ENCODE measurements at regions not wholly inside any gene's neighbourhood (a gene's known extent, or its start where the extent isn't known, plus 50 kb on each side); places are given as distances from the start of the nearest gene placed in this dataset.

GRCh38 chr21:28805885-28806284 lies 186.8 kb downstream of the LTN1 start:
- no peak for DNase-seq (ENCODE audit: low spot score)
- ChIA-PET POLR2A (ENCODE audit: low non-redundant PET) (no interaction called here), CTCF (no interaction called here)
- no peak overlapping the region for H3K27ac ChIP-seq
- TF ChIP-seq, protein P1, sequence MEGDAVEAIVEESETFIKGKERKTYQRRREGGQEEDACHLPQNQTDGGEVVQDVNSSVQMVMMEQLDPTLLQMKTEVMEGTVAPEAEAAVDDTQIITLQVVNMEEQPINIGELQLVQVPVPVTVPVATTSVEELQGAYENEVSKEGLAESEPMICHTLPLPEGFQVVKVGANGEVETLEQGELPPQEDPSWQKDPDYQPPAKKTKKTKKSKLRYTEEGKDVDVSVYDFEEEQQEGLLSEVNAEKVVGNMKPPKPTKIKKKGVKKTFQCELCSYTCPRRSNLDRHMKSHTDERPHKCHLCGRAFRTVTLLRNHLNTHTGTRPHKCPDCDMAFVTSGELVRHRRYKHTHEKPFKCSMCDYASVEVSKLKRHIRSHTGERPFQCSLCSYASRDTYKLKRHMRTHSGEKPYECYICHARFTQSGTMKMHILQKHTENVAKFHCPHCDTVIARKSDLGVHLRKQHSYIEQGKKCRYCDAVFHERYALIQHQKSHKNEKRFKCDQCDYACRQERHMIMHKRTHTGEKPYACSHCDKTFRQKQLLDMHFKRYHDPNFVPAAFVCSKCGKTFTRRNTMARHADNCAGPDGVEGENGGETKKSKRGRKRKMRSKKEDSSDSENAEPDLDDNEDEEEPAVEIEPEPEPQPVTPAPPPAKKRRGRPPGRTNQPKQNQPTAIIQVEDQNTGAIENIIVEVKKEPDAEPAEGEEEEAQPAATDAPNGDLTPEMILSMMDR (conservative IDR thresholded peaks at IDR 0.05; ENCODE audit: low read depth), result no peak

DNA sequence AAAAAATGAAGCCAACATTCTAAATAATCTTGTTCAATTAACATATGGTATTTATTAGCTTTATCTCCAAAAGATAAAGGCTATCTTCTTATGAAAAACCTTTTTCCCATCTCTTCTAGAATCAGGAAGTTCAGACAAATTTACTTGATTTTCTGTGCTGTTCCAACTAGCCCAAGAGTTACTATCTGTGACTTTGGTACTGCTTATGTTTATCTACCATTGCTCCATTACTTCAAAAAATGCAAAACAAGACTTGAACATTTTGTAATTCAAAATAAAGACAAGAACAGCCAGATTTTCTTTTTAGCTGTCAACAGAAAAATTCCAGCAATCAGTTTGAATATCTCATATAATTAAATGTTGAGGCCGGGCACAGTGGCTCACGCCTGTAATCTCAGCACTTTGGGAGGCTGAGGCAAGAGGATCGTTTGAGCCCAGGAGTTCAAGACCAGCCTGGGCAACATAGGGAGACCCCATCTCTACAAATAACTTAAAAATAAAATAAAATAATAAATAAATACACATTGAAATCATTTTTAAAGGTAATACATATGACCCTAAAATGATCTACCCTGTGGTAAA lies 188.5 kb downstream of the LTN1 start:
- DNase-seq (ENCODE audit: low spot score), result no peak
- TF ChIP-seq, protein P1 (conservative IDR thresholded peaks at IDR 0.05; ENCODE audit: low read depth), result no peak
- ChIA-PET CTCF (no interaction called here), POLR2A (ENCODE audit: low non-redundant PET) (no interaction called here)
- no peak overlapping the region for H3K27ac ChIP-seq

GRCh38 chr21:28801906-28802305 lies 190.8 kb downstream of the LTN1 start:
- no peak overlapping the region for H3K27ac ChIP-seq
- TF ChIP-seq, protein P1 (conservative IDR thresholded peaks at IDR 0.05; ENCODE audit: low read depth), result no peak
- ChIA-PET CTCF (interaction anchor here (0.6 to 1.0 kb wide), 2 partner anchors 111 to 703 kb away, joined by 3 to 8 read pairs; no protein-coding TSS in a partner anchor), POLR2A (ENCODE audit: low non-redundant PET) (no interaction called here)
- no peak for DNase-seq (ENCODE audit: low spot score)

GRCh38 chr21:28799926-28800325 lies 192.8 kb downstream of the LTN1 start:
- ChIA-PET POLR2A (ENCODE audit: low non-redundant PET) (no interaction called here), CTCF (no interaction called here)
- no peak overlapping the region for H3K27ac ChIP-seq
- TF ChIP-seq, protein P1 (conservative IDR thresholded peaks at IDR 0.05; ENCODE audit: low read depth), result no peak
- no peak for DNase-seq (ENCODE audit: low spot score)

GRCh38 chr21:28798798-28799197 lies 193.9 kb downstream of the LTN1 start:
- no peak overlapping the region for H3K27ac ChIP-seq
- ChIA-PET CTCF (no interaction called here), POLR2A (ENCODE audit: low non-redundant PET) (no interaction called here)
- TF ChIP-seq, protein P1 (conservative IDR thresholded peaks at IDR 0.05; ENCODE audit: low read depth), result no peak
- no peak for DNase-seq (ENCODE audit: low spot score)

DNA sequence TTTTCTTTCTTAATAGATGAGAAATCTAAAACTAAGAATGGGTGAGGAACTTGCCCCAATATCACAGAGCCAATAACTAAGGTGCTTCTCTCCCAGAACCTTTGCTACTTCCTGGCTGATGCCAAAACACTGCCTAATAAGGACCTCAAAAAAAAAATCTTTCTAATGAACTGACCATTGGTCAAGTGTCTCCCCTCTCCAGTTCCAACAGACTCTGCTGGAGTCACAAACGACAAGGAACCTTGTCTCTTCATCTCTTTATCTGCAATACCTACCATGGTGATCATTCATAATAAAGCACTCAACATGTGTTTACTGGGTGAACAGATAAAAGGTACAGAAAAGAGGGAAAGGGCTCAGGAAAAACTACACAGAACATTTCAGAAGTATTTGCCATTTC lies 197.4 kb downstream of the LTN1 start:
- TF ChIP-seq, protein P1 (conservative IDR thresholded peaks at IDR 0.05; ENCODE audit: low read depth), result no peak
- H3K27ac ChIP-seq, result no peak overlapping the region
- ChIA-PET POLR2A (ENCODE audit: low non-redundant PET) (no interaction called here), CTCF (no interaction called here)
- DNase-seq (ENCODE audit: low spot score), result no peak

All from RWPE1 (cell line).